Fibroblast of skin of scalp (primary cell): ENCODE measurements at regions not wholly inside any gene's neighbourhood (a gene's known extent, or its start where the extent isn't known, plus 50 kb on each side); places are given as distances from the start of the nearest gene placed in this dataset.
A peak's percentile ranks its signal among the peaks of the same experiment; 100 is the strongest.
"Not testable (repeated sequence)": the region's sequence is repeated elsewhere in the genome, so short reads cannot be mapped to it uniquely, and the experiment has no call there.

Experiments used
- DNase-seq: peaks from one replicate; pipeline ENCODE4 v3.0.0-alpha.2; 2013

DNA sequence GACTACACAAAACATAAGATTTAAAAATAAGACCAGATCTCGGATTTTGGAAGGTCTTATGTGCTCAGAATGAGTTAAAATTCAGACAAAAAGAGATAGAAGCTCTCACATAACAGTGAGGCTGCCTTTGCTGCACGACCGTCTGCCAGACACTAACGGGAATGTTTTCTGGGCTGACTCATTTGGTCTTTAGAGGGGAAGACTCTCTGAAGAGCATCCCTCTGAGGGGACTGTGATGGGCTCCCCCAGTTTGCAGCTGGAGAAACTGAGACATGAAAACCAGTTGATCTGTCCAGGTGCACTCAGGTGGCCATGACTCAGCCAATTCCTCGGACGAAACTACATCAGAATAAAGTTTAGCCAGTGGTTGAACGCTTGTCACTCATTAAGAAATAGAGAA lies 153.9 kb downstream of the RNASET2 start:
- no peak for DNase-seq

DNA sequence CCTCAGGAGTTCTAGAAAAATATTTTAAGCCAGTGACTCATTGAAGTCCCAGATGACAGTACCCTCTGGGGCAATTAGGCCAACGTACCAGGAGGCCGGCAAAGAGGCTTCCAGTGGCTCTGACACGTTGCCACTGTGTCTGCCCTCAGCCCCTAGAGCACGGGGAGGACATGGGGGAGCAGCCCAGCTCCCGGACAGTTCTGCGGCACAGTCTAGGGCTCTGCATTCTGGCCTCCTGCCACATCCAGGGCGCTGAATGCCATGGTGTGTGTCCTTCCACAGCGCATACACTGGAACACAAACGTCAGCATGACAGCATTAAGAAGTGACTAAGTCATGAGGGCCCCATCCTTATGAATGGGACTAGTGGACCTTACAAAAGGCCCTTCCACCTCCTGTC lies 156.2 kb downstream of the RNASET2 start:
- peak; percentile 35 for DNase-seq

- DNase-seq, result no peak
Observed at GRCh38 chr6:166798652-166799051, 157.7 kb downstream of the RNASET2 start.

- DNase-seq, result no peak
Observed at GRCh38 chr6:166796610-166797009, 159.7 kb downstream of the RNASET2 start.

DNA sequence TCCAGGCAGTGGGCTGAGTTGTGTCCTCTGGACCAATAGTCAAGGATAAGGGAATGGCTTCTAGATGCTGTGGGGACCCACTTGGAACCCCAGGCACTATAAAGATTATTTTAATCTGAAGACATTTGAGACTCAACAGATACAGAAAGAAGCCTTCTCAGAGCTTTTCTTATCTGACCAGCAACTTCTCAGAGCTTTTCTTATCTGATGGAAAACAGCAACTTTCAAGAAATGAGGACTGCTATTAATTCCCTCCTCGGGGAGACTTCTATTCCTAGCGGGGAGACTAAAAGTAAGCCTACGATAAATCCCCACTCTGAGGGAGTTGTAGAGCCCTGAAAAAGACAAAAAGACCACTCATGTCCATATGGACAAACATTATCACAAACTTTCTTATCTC lies 160.5 kb downstream of the RNASET2 start:
- DNase-seq, result no peak

DNA sequence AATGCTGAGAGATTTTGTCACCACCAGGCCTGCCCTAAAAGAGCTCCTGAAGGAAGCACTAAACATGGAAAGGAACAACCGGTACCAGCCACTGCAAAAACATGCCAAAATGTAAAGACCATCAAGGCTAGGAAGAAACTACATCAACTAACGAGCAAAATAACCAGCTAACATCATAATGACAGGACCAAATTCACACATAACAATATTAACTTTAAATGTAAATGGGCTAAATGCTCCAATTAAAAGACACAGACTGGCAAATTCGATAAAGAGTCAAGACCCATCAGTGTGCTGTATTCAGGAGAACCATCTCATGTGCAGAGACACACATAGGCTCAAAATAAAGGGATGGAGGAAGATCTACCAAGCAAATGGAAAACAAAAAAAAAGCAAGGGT lies 163.8 kb upstream of the RPS6KA2 start:
- DNase-seq, result not testable (repeated sequence)

- not testable (repeated sequence) for DNase-seq
Observed at GRCh38 chr6:166788846-166789529, 161.9 kb upstream of the RPS6KA2 start.

- peak; percentile 71 for DNase-seq
Observed at GRCh38 chr6:166786704-166787293, 159.7 kb upstream of the RPS6KA2 start.

DNA sequence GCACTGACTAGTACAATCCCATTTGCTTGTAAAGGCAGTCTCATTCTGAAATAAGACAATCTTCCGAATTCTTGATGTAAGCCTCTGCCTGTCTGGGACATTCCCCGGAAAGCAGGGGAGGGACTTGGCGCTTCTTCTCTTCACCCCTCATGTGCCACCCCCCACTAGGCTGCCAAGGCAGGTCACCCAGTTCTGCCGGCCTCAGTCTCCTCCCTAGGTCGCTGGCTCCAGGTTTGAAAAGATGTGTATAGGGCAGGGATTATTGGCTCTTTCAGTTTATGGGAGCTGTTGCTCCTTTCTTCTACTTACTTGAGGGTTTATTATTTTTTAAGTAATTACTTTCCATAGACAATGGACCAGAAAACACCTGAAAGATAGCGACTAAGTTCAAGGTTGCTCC lies 158.1 kb upstream of the RPS6KA2 start:
- DNase-seq, result no peak

GRCh38 chr6:166784691-166785090 lies 157.6 kb upstream of the RPS6KA2 start:
- DNase-seq, result no peak

- no peak for DNase-seq
Observed at GRCh38 chr6:166782520-166782919, 155.5 kb upstream of the RPS6KA2 start.

DNA sequence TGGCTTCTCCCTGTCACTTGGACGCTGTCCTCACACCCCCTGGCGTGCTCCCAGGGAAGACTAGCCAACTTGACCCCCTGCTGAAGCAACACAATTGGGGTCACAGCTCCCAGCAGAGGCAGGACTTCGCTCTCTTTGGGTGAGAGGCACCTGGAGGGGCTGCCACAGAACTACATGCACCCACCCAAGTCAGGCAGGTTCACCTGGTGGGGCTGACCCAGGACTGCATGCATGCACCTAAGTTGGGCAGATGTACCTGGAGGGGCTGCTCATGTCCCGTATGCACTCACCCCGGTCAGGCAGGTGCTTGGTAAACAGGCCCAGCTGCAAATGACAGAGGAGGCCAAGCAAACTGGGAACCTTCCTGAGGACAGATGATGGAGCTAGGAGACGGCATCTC lies 154.3 kb upstream of the RPS6KA2 start:
- DNase-seq, result no peak

GRCh38 chr6:166779963-166780683 lies 153.1 kb upstream of the RPS6KA2 start:
- no peak for DNase-seq

GRCh38 chr6:166779381-166779780 lies 152.3 kb upstream of the RPS6KA2 start:
- no peak for DNase-seq

DNA sequence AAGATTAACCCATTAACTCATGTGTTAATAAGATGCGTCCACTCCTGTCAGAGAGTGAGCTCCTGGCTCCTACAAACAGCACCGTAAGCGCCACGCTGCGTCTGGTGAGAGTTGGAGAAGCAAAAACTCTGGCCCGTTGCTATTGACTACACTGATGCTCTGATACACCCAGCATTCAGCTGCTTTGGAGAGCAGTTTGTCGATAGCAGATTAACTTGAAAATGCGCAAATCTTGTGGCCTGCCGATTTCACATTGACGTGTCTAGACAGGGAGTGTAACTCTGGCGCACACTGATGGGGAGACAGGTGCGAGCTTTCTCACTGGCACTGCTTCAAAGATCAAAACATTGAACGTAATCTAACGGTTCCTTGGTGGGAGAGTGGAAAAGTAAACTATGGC lies 151.7 kb upstream of the RPS6KA2 start:
- no peak for DNase-seq

GRCh38 chr6:166778046-166778445 lies 151.0 kb upstream of the RPS6KA2 start:
- no peak for DNase-seq

DNA sequence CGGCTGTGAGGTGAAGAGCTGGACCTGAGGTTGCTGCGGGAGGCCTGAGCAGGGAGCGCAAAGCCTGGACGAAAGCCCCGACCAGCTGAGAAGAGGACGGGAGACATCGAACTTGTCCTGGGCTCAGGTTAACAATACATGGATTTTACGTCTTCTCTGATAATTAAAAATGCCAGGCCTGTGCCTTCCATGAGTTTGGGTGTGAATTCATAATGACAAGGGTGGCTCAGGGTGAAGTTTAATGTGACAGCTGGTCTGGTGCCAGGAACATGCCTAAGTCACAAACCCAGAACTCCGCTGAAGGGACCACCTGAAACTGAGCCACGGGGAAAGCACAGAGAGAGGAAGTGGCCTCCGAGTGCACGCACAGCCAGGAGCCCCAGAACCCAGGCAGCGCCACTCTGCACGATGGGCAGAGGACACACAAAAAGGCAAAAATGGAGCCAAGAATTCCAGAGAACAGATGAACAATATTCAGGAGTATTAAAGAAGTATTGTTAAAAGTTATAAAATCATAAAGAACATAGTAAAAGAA lies 150.1 kb upstream of the RPS6KA2 start:
- no peak for DNase-seq

- DNase-seq, result no peak
Observed at GRCh38 chr6:166776571-166776970, 149.5 kb upstream of the RPS6KA2 start.

DNA sequence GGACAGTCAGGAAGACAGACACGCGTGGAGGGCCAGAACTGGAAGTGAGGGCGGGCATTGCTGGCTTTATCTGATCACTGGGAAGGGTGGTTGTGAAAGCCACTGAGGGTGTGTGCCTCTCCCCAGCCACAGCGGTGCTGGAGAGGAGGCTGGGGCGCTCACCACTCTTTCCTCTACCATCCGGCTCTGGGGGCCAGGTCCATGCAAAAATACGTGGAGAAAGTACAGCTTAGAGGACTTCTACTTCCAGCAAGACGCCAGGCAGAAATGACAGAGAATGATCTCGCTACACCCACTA lies 148.8 kb upstream of the RPS6KA2 start:
- DNase-seq, result no peak

DNA sequence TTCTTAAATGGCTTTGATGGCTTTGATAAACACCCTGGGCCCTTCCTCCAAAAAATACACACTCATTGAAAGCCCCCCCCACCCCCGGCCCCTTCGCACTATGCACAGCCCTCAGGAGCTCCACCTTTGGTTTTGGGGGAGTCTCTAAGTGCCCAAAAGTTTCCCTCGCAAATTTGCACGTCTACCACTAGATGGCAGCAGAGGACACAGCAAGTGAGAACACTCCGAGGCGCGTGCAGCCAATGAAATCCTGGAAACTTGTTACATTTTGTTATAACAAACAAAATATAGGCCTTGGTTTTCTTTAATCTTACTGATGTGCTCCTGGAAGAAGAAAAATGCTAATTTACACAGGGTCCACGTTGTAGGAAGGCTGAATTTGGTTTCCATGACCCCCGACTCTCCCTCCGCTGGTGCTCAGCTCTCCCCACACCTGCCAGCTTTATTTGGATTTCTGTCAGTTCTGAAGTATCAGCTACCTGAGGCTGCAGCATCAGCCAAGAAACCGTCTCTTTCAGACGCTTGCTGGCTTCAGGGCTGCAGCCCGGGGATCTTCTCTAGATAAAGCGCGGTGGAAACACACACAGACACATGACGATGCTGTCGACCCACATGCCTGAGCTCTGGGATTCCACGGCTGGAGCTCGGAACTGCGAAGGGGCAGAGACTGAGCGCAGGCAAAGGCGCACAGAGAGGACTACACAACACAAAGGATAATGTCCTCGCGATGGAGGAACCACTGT lies 148.3 kb upstream of the RPS6KA2 start:
- DNase-seq, result peak; percentile 73

- DNase-seq, result no peak
Observed at GRCh38 chr6:166774770-166775169, 147.7 kb upstream of the RPS6KA2 start.

GRCh38 chr6:166774292-166774691 lies 147.2 kb upstream of the RPS6KA2 start:
- no peak for DNase-seq

DNA sequence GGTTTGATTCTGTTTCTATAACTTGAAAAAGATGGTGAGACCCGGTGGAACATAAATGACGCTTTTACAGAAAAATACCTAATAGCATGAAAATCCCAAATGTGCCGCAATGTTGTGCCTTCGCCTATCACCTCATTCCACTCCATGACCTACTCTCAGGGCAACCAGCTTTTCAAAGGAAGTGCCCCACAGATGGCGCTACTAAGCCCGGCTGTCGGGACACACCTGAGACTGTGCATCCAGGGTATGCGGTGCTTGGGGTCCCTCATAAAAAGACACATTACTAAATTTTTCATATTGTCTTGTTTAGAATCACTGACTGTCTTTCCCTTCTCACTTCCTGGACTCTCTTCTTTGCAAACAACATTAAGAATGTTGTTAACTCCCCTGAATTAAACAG lies 145.5 kb upstream of the RPS6KA2 start:
- DNase-seq, result no peak
